Mucosa of stomach (tissue), 1 donor: ENCODE measurements at regions not wholly inside any gene's neighbourhood (a gene's known extent, or its start where the extent isn't known, plus 50 kb on each side); places are given as distances from the start of the nearest gene placed in this dataset.

Experiments used
- H3K27me3 ChIP-seq: one replicate; pipeline ENCODE4 v1.7.0; 2013; ENCODE audit warnings: mild to moderate bottlenecking, low read length; ENCODE audit not compliant: control insufficient read depth, insufficient read depth
- H3K36me3 ChIP-seq: one replicate; pipeline ENCODE4 v1.7.0; 2013; ENCODE audit warnings: low read length; ENCODE audit not compliant: control insufficient read depth, insufficient read depth
- H3K4me1 ChIP-seq: one replicate; pipeline ENCODE4 v1.7.0; 2013; ENCODE audit warnings: mild to moderate bottlenecking, low read length; ENCODE audit not compliant: control insufficient read depth, insufficient read depth
- H3K4me3 ChIP-seq: one replicate; pipeline ENCODE4 v1.7.0; 2013; ENCODE audit warnings: low read length
- H3K9ac ChIP-seq: one replicate; pipeline ENCODE4 v1.7.0; 2013; ENCODE audit warnings: mild to moderate bottlenecking, low read length, moderate library complexity
- H3K9me3 ChIP-seq: one replicate; pipeline ENCODE4 v1.7.0; 2013; ENCODE audit warnings: mild to moderate bottlenecking, low read length, moderate library complexity; ENCODE audit not compliant: control insufficient read depth
- donor health status: Pancreatic carcinoma.

- no peaks in the 10 kb centered on the region for H3K27me3 ChIP-seq
- no peaks in the 10 kb centered on the region for H3K9me3 ChIP-seq
- no peak overlapping the region for H3K4me3 ChIP-seq
- H3K9ac ChIP-seq: no peak overlapping the region
- peaks cover 10% of the 10 kb centered on the region for H3K4me1 ChIP-seq
- H3K36me3 ChIP-seq: no peaks in the 10 kb centered on the region
Measured at GRCh38 chr10:78544423-78545090, 510.9 kb downstream of the RPS24 start.

GRCh38 chr10:78545756-78546155 is 512.1 kb downstream of the RPS24 start:
- no peaks in the 10 kb centered on the region for H3K27me3 ChIP-seq
- no peak overlapping the region for H3K4me3 ChIP-seq
- H3K9me3 ChIP-seq: no peaks in the 10 kb centered on the region
- no peaks in the 10 kb centered on the region for H3K36me3 ChIP-seq
- no peak overlapping the region for H3K9ac ChIP-seq
- H3K4me1 ChIP-seq: peaks cover 10% of the 10 kb centered on the region

GRCh38 chr10:78547397-78547796 is 513.7 kb downstream of the RPS24 start:
- no peaks in the 10 kb centered on the region for H3K36me3 ChIP-seq
- H3K4me1 ChIP-seq: peaks cover 9% of the 10 kb centered on the region
- no peak overlapping the region for H3K4me3 ChIP-seq
- no peaks in the 10 kb centered on the region for H3K27me3 ChIP-seq
- H3K9me3 ChIP-seq: no peaks in the 10 kb centered on the region
- no peak overlapping the region for H3K9ac ChIP-seq

- H3K4me1 ChIP-seq: peaks cover 4% of the 10 kb centered on the region
- no peak overlapping the region for H3K4me3 ChIP-seq
- no peaks in the 10 kb centered on the region for H3K36me3 ChIP-seq
- no peaks in the 10 kb centered on the region for H3K27me3 ChIP-seq
- H3K9ac ChIP-seq: no peak overlapping the region
- no peaks in the 10 kb centered on the region for H3K9me3 ChIP-seq
Measured at GRCh38 chr10:78547905-78548304, 514.2 kb downstream of the RPS24 start.

- Histone ChIP-seq H3K36me3 (no peaks in the 10 kb centered on the region), H3K4me1 (no peaks in the 10 kb centered on the region), H3K9ac (no peak overlapping the region), H3K4me3 (no peak overlapping the region), H3K9me3 (no peaks in the 10 kb centered on the region), H3K27me3 (no peaks in the 10 kb centered on the region)
Measured at GRCh38 chr10:78548369-78548768, 514.7 kb downstream of the RPS24 start.

- no peak overlapping the region for H3K9ac ChIP-seq
- no peak overlapping the region for H3K4me3 ChIP-seq
- no peaks in the 10 kb centered on the region for H3K4me1 ChIP-seq
- no peaks in the 10 kb centered on the region for H3K9me3 ChIP-seq
- H3K36me3 ChIP-seq: no peaks in the 10 kb centered on the region
- no peaks in the 10 kb centered on the region for H3K27me3 ChIP-seq
Measured at GRCh38 chr10:78549140-78549935, 515.7 kb downstream of the RPS24 start.

- H3K4me3 ChIP-seq: no peak overlapping the region
- H3K4me1 ChIP-seq: no peaks in the 10 kb centered on the region
- no peak overlapping the region for H3K9ac ChIP-seq
- no peaks in the 10 kb centered on the region for H3K9me3 ChIP-seq
- H3K27me3 ChIP-seq: no peaks in the 10 kb centered on the region
- H3K36me3 ChIP-seq: no peaks in the 10 kb centered on the region
Measured at GRCh38 chr10:78550090-78550489, 516.4 kb downstream of the RPS24 start.

GRCh38 chr10:78550716-78551115 is 517.1 kb downstream of the RPS24 start:
- no peaks in the 10 kb centered on the region for H3K4me1 ChIP-seq
- no peaks in the 10 kb centered on the region for H3K9me3 ChIP-seq
- H3K4me3 ChIP-seq: no peak overlapping the region
- no peaks in the 10 kb centered on the region for H3K36me3 ChIP-seq
- H3K27me3 ChIP-seq: no peaks in the 10 kb centered on the region
- no peak overlapping the region for H3K9ac ChIP-seq

GRCh38 chr10:78551184-78552005 is 517.4 kb upstream of the ZMIZ1 start:
- Histone ChIP-seq H3K9ac (no peak overlapping the region), H3K27me3 (no peaks in the 10 kb centered on the region), H3K36me3 (no peaks in the 10 kb centered on the region), H3K4me3 (no peak overlapping the region), H3K9me3 (no peaks in the 10 kb centered on the region), H3K4me1 (no peaks in the 10 kb centered on the region)

- no peak overlapping the region for H3K4me3 ChIP-seq
Measured at GRCh38 chr10:78552261-78552811, 516.4 kb upstream of the ZMIZ1 start.

GRCh38 chr10:78553792-78554191 is 515.0 kb upstream of the ZMIZ1 start:
- no peaks in the 10 kb centered on the region for H3K27me3 ChIP-seq
- H3K9ac ChIP-seq: no peak overlapping the region
- H3K4me3 ChIP-seq: no peak overlapping the region
- no peaks in the 10 kb centered on the region for H3K4me1 ChIP-seq
- H3K9me3 ChIP-seq: no peaks in the 10 kb centered on the region
- H3K36me3 ChIP-seq: no peaks in the 10 kb centered on the region

More at GRCh38 chr10:78552261-78552811, 516.4 kb upstream of the ZMIZ1 start:
- Histone ChIP-seq H3K27me3 (no peaks in the 10 kb centered on the region), H3K36me3 (no peaks in the 10 kb centered on the region), H3K4me1 (no peaks in the 10 kb centered on the region), H3K9me3 (no peaks in the 10 kb centered on the region), H3K9ac (no peak overlapping the region)

- no peaks in the 10 kb centered on the region for H3K4me1 ChIP-seq
Measured at GRCh38 chr10:78555128-78555527, 513.6 kb upstream of the ZMIZ1 start.

More at GRCh38 chr10:78555128-78555527, 513.6 kb upstream of the ZMIZ1 start:
- Histone ChIP-seq H3K9me3 (no peaks in the 10 kb centered on the region), H3K27me3 (no peaks in the 10 kb centered on the region), H3K36me3 (no peaks in the 10 kb centered on the region), H3K4me3 (no peak overlapping the region), H3K9ac (no peak overlapping the region)
